ENCODE measurements at regions not wholly inside any gene's neighbourhood (a gene's known extent, or its start where the extent isn't known, plus 50 kb on each side); places are given as distances from the start of the nearest gene placed in this dataset.

DNA sequence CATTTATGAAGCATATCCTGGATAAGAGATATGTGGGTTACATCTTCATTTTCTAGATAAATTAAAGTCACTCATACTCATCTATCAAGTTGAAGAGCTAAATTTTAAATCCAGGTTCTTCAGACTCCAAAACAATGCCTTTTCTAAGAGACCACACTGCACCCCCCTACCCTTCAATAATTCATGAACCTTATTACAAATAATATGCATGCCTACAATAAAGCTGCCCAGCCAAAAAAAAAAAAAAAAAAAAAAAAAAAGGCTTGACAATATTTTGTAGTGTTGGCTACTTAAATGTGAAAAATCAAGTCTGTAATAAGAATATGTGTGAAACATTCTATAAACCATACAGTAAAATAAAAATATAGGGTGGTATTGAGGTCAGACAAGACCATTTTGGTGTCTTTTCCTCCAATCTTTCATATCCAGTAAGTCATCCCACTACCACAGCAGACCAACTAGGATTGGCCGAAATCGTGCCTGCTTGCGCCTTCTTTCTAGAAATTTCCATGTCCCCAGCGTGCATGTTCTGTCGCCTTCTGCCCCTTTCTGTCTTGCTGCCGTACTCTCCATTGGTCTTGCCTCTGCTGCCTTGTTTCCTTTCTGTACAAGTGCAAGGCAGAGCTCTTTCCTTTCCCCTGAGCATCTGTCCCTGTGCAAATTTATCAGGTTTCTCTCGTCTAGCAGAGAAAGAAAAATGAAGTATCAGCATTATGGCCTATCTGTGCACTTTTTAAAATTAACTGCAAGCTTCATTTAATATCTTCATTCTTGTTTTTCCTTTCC lies 92.6 kb upstream of the NDUFV2 start:
- Histone ChIP-seq H3K9ac (no peak overlapping the region), H3K36me3 (ENCODE audit: control insufficient read depth, insufficient read depth, low read length) (no peaks in the 10 kb centered on the region), H3K4me1 (no peaks in the 10 kb centered on the region), H3K79me2 (no peaks in the 10 kb centered on the region), H3K27ac (no peak overlapping the region), H2AFZ (no peak overlapping the region), H3K27me3 (ENCODE audit: control insufficient read depth, insufficient read depth, low read length) (no peaks in the 10 kb centered on the region), H3K4me2 (ENCODE audit: low read length) (no peak overlapping the region), H3K9me3 (ENCODE audit: control insufficient read depth, low read length) (no peaks in the 10 kb centered on the region), H3K4me3 (ENCODE audit: low read depth, low read length) (no peak overlapping the region)
- TF ChIP-seq, protein P1, sequence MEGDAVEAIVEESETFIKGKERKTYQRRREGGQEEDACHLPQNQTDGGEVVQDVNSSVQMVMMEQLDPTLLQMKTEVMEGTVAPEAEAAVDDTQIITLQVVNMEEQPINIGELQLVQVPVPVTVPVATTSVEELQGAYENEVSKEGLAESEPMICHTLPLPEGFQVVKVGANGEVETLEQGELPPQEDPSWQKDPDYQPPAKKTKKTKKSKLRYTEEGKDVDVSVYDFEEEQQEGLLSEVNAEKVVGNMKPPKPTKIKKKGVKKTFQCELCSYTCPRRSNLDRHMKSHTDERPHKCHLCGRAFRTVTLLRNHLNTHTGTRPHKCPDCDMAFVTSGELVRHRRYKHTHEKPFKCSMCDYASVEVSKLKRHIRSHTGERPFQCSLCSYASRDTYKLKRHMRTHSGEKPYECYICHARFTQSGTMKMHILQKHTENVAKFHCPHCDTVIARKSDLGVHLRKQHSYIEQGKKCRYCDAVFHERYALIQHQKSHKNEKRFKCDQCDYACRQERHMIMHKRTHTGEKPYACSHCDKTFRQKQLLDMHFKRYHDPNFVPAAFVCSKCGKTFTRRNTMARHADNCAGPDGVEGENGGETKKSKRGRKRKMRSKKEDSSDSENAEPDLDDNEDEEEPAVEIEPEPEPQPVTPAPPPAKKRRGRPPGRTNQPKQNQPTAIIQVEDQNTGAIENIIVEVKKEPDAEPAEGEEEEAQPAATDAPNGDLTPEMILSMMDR (IDR thresholded peaks at IDR 0.05), result no peak

DNA sequence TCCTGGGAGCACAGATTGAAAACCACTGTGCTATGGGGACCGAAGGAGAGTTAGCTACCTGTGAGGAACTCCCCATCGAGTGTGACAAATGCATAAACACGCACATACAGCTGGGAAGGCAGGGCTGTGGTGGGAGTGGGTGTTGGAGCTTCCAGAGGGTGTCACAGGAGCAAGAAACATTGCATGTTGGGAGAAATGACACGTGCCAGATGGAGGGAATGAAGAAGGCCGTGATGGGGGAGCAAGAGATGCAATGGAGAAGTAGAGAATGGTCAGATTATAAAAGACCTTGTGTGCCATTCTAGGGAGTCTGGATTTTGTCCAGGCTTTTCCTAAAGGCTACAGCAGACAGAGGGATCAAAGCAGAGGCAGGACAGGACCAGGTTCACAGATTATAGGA lies 91.1 kb upstream of the NDUFV2 start:
- Histone ChIP-seq H3K9ac (no peak overlapping the region), H3K36me3 (ENCODE audit: control insufficient read depth, insufficient read depth, low read length) (no peaks in the 10 kb centered on the region), H3K4me1 (no peaks in the 10 kb centered on the region), H3K27ac (no peak overlapping the region), H3K4me3 (ENCODE audit: low read depth, low read length) (no peak overlapping the region), H3K9me3 (ENCODE audit: control insufficient read depth, low read length) (no peaks in the 10 kb centered on the region), H2AFZ (no peak overlapping the region), H3K79me2 (no peaks in the 10 kb centered on the region), H3K4me2 (ENCODE audit: low read length) (no peak overlapping the region), H3K27me3 (ENCODE audit: control insufficient read depth, insufficient read depth, low read length) (no peaks in the 10 kb centered on the region)
- TF ChIP-seq, protein P1 (IDR thresholded peaks at IDR 0.05), result no peak

DNA sequence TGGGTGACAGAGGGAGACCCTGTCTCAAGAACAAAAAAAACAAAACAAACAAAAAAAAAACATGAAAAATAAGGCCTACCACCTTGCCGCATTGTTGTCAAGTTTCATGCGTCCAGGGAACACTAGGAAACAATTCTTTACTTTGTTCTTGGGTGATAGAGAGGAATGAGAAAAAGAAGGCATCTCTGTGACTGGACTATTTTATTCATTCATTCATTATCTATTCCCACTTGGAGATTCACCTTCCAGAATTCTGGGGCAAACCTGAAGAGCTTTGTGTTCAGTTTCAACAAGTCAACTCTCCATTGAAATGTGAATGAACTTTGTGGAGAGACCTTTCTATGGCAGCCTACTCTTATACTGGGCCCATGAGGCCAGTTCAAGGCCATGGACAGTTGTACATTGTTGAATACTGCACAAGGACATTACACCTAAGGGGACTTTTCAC lies 88.5 kb upstream of the NDUFV2 start:
- TF ChIP-seq, protein P1 (IDR thresholded peaks at IDR 0.05), result no peak
- Histone ChIP-seq H3K9me3 (ENCODE audit: control insufficient read depth, low read length) (no peaks in the 10 kb centered on the region), H2AFZ (no peak overlapping the region), H3K27me3 (ENCODE audit: control insufficient read depth, insufficient read depth, low read length) (no peaks in the 10 kb centered on the region), H3K36me3 (ENCODE audit: control insufficient read depth, insufficient read depth, low read length) (no peaks in the 10 kb centered on the region), H3K9ac (no peak overlapping the region), H3K27ac (no peak overlapping the region), H3K79me2 (no peaks in the 10 kb centered on the region), H3K4me3 (ENCODE audit: low read depth, low read length) (no peak overlapping the region), H3K4me1 (no peaks in the 10 kb centered on the region), H3K4me2 (ENCODE audit: low read length) (no peak overlapping the region)

DNA sequence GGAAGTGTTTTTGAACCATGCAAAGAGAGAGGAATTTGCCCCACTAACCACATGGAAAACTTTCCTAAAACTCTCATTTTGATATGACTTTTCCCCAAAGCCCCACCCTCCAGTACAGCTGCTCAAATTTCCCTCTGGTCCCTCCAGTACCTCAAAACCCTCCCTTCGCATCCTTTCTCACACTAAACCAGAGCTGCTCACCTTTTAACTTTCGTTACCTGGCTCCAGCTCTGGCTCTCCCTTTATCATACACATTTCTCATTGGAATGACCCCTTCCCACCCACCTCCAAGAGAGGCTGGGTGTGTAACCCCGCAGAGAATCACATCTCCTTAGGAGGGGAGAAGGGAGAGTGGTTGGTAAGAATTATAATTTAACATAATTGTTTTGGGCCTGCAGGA lies 86.8 kb upstream of the NDUFV2 start:
- TF ChIP-seq, protein P1 (IDR thresholded peaks at IDR 0.05), result no peak
- no peak overlapping the region for H3K27ac ChIP-seq

More for the DNA sequence above, 86.8 kb upstream of the NDUFV2 start:
- H2AFZ ChIP-seq, result no peak overlapping the region
- H3K4me2 ChIP-seq (ENCODE audit: low read length), result no peak overlapping the region
- H3K4me3 ChIP-seq (ENCODE audit: low read depth, low read length), result no peak overlapping the region
- H3K9me3 ChIP-seq (ENCODE audit: control insufficient read depth, low read length), result no peaks in the 10 kb centered on the region
- H3K36me3 ChIP-seq (ENCODE audit: control insufficient read depth, insufficient read depth, low read length), result no peaks in the 10 kb centered on the region
- H3K9ac ChIP-seq, result no peak overlapping the region
- no peaks in the 10 kb centered on the region for H3K4me1 ChIP-seq
- no peaks in the 10 kb centered on the region for H3K27me3 ChIP-seq (ENCODE audit: control insufficient read depth, insufficient read depth, low read length)
- H3K79me2 ChIP-seq, result no peaks in the 10 kb centered on the region

Measured in parathyroid adenoma (tissue), 2 donors.